Lung (tissue), 11 donors: ENCODE measurements at regions not wholly inside any gene's neighbourhood (a gene's known extent, or its start where the extent isn't known, plus 50 kb on each side); places are given as distances from the start of the nearest gene placed in this dataset.

Experiments used
- ATAC-seq: fragments of 200-7000 bp; cut with Tn5 transposase; one replicate; pipeline ENCODE4 v1.9.1; 2020; ENCODE audit warnings: moderate number of reproducible peaks; ENCODE audit not compliant: insufficient read depth, low FRiP score
- DNase-seq, 3 donors: peaks; one replicate each; pipeline ENCODE4 v3.0.0-alpha.2; 2013 to 2017
- H3K27ac ChIP-seq, 2 donors: one replicate each; pipeline ENCODE4 v1.5.1; 2013; ENCODE audit warnings: mild to moderate bottlenecking in 2 of 2, moderate library complexity in 2 of 2, control low read depth in 1 of 2, inconsistent platforms in 1 of 2, low read depth in 1 of 2, low read length in 1 of 2
- H3K27me3 ChIP-seq, 3 donors: one replicate each; pipeline ENCODE4 v1.5.1; 2013; ENCODE audit warnings: low read length in 2 of 3; ENCODE audit not compliant: control insufficient read depth in 3 of 3, insufficient read depth in 3 of 3
- H3K36me3 ChIP-seq, 4 donors: one replicate each; pipeline ENCODE4 v1.5.1; 2013; ENCODE audit warnings: low read length in 4 of 4, mild to moderate bottlenecking in 1 of 4, moderate library complexity in 1 of 4; ENCODE audit not compliant: control insufficient read depth in 4 of 4, insufficient read depth in 4 of 4
- H3K4me1 ChIP-seq, 5 donors: one replicate each; pipeline ENCODE4 v1.5.1; 2013; ENCODE audit warnings: low read length in 5 of 5, mild to moderate bottlenecking in 2 of 5, moderate library complexity in 1 of 5; ENCODE audit not compliant: control insufficient read depth in 5 of 5, insufficient read depth in 5 of 5
- H3K4me3 ChIP-seq: one replicate; pipeline ENCODE4 v1.5.1; 2013; ENCODE audit warnings: mild to moderate bottlenecking, control low read depth, moderate library complexity
- H3K9ac ChIP-seq, 2 donors: one replicate each; pipeline ENCODE4 v1.5.1; 2013; ENCODE audit warnings: low read length in 2 of 2, control low read depth in 1 of 2; ENCODE audit not compliant: insufficient read depth in 1 of 2
- H3K9me3 ChIP-seq, 4 donors: one replicate each; pipeline ENCODE4 v1.5.1; 2013; ENCODE audit warnings: low read length in 3 of 4, mild to moderate bottlenecking in 1 of 4, moderate library complexity in 1 of 4; ENCODE audit not compliant: control insufficient read depth in 4 of 4, insufficient read depth in 3 of 4
- WGBS, 2 donors: extraction: QIAGEN DNeasy Blood & Tissue Kit; methylation state at CpG; one replicate each; pipeline ENCODE4 v1.1.7; 2013; 5-methylcytosine and 5-hydroxymethylcytosine counted together
- TF ChIP-seq, protein P1 (sequence below): IDR thresholded peaks from 2 replicates; pipeline ENCODE4 v1.5.1; 2012; ENCODE audit warnings: mild to moderate bottlenecking; ENCODE audit errors: control extremely low read depth, extremely low read depth
- donor health status: control.
- donor health status: control.
- donor health status: Bipolar disorder and iron deficiency.
- donor health status: healthy.
- donor health status: DM: yes; HTN: yes; CAD: no.

DNA sequence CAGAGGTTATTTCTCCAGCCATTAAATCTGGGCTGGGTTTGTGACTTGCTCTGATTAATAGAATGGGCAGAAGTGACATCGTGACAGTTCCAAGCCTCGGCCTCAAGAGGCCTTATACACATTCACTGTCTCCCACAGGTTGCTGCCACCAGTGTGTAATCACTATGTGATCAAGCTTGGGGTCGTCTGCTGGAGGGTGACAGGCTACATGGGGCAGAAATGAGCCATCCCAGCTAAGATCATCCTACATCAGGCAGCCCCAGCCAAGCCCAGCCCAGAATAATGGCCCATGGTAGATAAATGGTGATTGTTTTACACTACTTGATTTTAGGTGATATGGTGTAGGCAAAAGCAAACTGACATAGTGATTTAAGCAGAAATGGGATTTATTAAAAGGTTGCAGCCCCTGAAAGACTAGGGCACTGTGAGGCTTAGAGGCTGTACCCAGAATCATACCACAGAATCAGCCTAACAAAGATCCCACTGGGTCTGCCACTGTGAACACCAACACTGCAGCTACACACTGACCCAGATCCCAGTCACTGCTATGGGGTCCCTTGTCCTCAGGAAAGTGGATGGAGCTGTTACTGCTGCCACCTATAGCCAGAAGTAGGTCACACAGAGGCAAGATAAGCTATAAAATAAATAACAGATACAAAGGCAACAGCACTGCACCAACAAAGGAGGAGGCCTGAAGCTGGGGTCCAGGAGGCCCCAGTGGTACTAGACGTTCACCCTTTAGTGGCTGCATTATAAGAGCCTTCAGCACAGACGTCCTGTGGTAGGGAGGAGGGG is 159.6 kb upstream of the RBPJ start:
- Histone ChIP-seq H3K27me3 (no peaks in the 10 kb centered on the region), H3K9me3 (peaks cover 0 to 2% (median 0%) of the 10 kb centered on the region in 4 donors), H3K4me3 (no peak overlapping the region), H3K36me3 (no peaks in the 10 kb centered on the region), H3K9ac (no peak overlapping the region), H3K4me1 (no peaks in the 10 kb centered on the region), H3K27ac (no peak overlapping the region)
- ATAC-seq (no peak), DNase-seq (peak; percentile 34 to 65 (median 51))
- TF ChIP-seq, protein P1, sequence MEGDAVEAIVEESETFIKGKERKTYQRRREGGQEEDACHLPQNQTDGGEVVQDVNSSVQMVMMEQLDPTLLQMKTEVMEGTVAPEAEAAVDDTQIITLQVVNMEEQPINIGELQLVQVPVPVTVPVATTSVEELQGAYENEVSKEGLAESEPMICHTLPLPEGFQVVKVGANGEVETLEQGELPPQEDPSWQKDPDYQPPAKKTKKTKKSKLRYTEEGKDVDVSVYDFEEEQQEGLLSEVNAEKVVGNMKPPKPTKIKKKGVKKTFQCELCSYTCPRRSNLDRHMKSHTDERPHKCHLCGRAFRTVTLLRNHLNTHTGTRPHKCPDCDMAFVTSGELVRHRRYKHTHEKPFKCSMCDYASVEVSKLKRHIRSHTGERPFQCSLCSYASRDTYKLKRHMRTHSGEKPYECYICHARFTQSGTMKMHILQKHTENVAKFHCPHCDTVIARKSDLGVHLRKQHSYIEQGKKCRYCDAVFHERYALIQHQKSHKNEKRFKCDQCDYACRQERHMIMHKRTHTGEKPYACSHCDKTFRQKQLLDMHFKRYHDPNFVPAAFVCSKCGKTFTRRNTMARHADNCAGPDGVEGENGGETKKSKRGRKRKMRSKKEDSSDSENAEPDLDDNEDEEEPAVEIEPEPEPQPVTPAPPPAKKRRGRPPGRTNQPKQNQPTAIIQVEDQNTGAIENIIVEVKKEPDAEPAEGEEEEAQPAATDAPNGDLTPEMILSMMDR = no peak
- 77 to 81% methylated on average over 5 of the region's 5 CpGs for WGBS, 2 donors

DNA sequence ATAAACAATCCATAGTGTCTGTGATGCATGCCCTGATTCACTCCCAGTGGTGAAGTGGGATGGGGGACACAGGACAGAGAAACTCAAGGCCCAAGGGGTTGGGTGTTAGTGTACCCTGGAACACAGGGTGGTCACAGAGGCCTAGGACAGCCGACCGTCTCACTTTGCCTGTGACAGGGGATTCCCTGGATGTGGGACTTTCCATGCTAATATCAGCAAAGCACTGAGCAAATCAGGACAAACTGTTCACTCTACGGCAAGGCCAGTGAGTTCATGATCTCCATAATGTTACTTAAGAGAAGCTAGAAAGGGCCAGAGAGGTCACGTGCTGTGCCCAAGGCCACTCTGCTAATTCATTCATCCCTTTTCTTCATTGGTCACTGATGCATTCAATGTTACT is 158.7 kb upstream of the RBPJ start:
- H3K9me3 ChIP-seq = peaks cover 0 to 2% (median 0%) of the 10 kb centered on the region in 4 donors
- no peak for ATAC-seq

DNA sequence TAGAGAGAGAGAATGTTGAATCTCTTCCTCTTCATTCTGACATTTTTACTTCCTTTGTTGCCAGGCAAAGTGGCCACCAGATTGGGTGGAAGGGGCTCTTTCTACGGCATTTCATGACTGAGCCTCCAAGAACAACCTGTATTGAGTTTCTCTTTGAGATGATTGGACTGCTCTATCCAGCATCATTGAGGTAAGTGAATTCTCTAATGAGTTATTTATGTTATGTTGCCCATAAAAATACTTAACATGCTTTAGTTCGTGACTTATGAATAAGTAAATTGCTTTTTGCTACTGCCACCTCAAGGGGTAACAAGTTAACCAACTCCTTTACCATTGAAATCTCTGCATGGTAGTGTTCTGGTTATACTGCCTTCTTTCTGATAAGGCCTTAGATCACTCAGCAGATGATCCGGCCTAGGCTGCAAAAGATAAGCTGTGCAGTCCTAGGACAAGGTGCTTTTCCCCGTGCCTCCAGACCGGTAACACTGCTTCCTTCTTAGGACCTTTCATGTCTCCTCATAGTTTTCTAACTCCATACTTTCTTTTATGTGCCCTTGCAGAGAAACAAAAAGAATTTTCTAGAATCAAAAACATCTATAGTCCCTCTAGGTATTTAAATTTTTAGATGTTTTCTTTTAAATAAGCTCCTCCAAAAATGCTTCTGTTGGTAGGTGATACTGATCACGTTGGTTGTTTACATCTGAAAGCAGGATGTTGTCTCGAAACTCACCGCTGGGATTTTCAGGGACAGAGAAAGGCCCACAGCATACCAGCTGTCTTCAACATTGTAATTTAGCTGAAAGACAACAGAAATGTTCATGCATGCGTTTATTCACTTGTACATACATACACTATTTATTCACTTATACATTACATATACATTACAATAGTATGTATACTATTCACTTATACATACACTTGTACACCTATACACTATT is 157.1 kb upstream of the RBPJ start:
- no peak for ATAC-seq
- H3K27ac ChIP-seq = no peak overlapping the region
- WGBS, 2 donors = 72 to 84% methylated on average over 9 of the region's 9 CpGs

More for the DNA sequence above, 158.7 kb upstream of the RBPJ start:
- no peak overlapping the region for H3K9ac ChIP-seq
- H3K27me3 ChIP-seq = no peaks in the 10 kb centered on the region
- no peak for DNase-seq
- no peaks in the 10 kb centered on the region for H3K36me3 ChIP-seq
- no peaks in the 10 kb centered on the region for H3K4me1 ChIP-seq
- H3K4me3 ChIP-seq = no peak overlapping the region
- WGBS, 2 donors = 86% methylated on average over 4 of the region's 4 CpGs
- no peak overlapping the region for H3K27ac ChIP-seq
- TF ChIP-seq, protein P1 = no peak

More for the DNA sequence above, 157.1 kb upstream of the RBPJ start:
- no peak overlapping the region for H3K9ac ChIP-seq
- no peaks in the 10 kb centered on the region for H3K36me3 ChIP-seq
- no peaks in the 10 kb centered on the region for H3K4me1 ChIP-seq
- TF ChIP-seq, protein P1 = no peak
- no peak overlapping the region for H3K4me3 ChIP-seq
- no peaks in the 10 kb centered on the region for H3K9me3 ChIP-seq
- no peak for DNase-seq
- H3K27me3 ChIP-seq = no peaks in the 10 kb centered on the region
